ENCODE measurements at regions not wholly inside any gene's neighbourhood (a gene's known extent, or its start where the extent isn't known, plus 50 kb on each side); places are given as distances from the start of the nearest gene placed in this dataset.

GRCh38 chr5:115402092-115402491, 105.6 kb upstream of the CCDC112 start:
- DNase-seq: no peak

- no peak for DNase-seq
Measured at GRCh38 chr5:115398719-115399118, 102.3 kb upstream of the CCDC112 start.

- no peak for DNase-seq
Measured at GRCh38 chr5:115396688-115397087, 100.2 kb upstream of the CCDC112 start.

GRCh38 chr5:115396081-115396480, 99.6 kb upstream of the CCDC112 start:
- DNase-seq: no peak

- no peak for DNase-seq
Measured at GRCh38 chr5:115394531-115394930, 98.1 kb upstream of the CCDC112 start.

- DNase-seq: no peak
Measured at GRCh38 chr5:115393239-115393638, 96.8 kb upstream of the CCDC112 start.

GRCh38 chr5:115392611-115393010, 96.2 kb upstream of the CCDC112 start:
- no peak for DNase-seq

- no peak for DNase-seq
Measured at GRCh38 chr5:115391780-115392179, 95.3 kb upstream of the CCDC112 start.

- DNase-seq: no peak
Measured at GRCh38 chr5:115389799-115390382, 93.4 kb upstream of the CCDC112 start.

GRCh38 chr5:115389034-115389798, 92.8 kb upstream of the CCDC112 start:
- peak; percentile 21 for DNase-seq

- no peak for DNase-seq
Measured at GRCh38 chr5:115388240-115388639, 91.8 kb upstream of the CCDC112 start.

GRCh38 chr5:115387816-115388215, 91.4 kb upstream of the CCDC112 start:
- DNase-seq: no peak

GRCh38 chr5:115386657-115387056, 90.2 kb upstream of the CCDC112 start:
- no peak for DNase-seq

- no peak for DNase-seq
Measured at GRCh38 chr5:115384587-115385375, 88.3 kb upstream of the CCDC112 start.

GRCh38 chr5:115382989-115383388, 86.5 kb upstream of the CCDC112 start:
- DNase-seq: no peak

GRCh38 chr5:115381911-115382662, 85.6 kb upstream of the CCDC112 start:
- DNase-seq: no peak

- DNase-seq: no peak
Measured at GRCh38 chr5:115379622-115380344, 83.3 kb upstream of the CCDC112 start.

GRCh38 chr5:115378754-115379153, 82.3 kb upstream of the CCDC112 start:
- no peak for DNase-seq

- DNase-seq: no peak
Measured at GRCh38 chr5:115377468-115378217, 81.2 kb upstream of the CCDC112 start.

GRCh38 chr5:115375893-115376292, 79.4 kb upstream of the CCDC112 start:
- no peak for DNase-seq

- DNase-seq: no peak
Measured at GRCh38 chr5:115374057-115374775, 77.8 kb upstream of the CCDC112 start.
